ENCODE measurements at regions not wholly inside any gene's neighbourhood (a gene's known extent, or its start where the extent isn't known, plus 50 kb on each side); places are given as distances from the start of the nearest gene placed in this dataset.

- TF ChIP-seq CTCF (IDR thresholded peaks at IDR 0.05) (no peak), POLR2A (IDR thresholded peaks at IDR 0.05) (no peak)
Observed at GRCh38 chr13:50714891-50715290, 128.6 kb downstream of the DLEU7 start.

Measured in prostate gland (tissue), 2 donors.